AG09319 (cell line): ENCODE measurements at regions not wholly inside any gene's neighbourhood (a gene's known extent, or its start where the extent isn't known, plus 50 kb on each side); places are given as distances from the start of the nearest gene placed in this dataset.

ENCODE experiments used
- DNase-seq: peaks from one replicate; pipeline ENCODE4 v3.0.0-alpha.2; 2010; ENCODE audit warnings: low read depth; ENCODE audit errors: extremely low read depth
- CTCF ChIP-seq: IDR thresholded peaks from 2 replicates; pipeline ENCODE4 v1.5.1; 2011; ENCODE audit warnings: low read depth, mild to moderate bottlenecking, inconsistent platforms, low read length, moderate library complexity

DNA sequence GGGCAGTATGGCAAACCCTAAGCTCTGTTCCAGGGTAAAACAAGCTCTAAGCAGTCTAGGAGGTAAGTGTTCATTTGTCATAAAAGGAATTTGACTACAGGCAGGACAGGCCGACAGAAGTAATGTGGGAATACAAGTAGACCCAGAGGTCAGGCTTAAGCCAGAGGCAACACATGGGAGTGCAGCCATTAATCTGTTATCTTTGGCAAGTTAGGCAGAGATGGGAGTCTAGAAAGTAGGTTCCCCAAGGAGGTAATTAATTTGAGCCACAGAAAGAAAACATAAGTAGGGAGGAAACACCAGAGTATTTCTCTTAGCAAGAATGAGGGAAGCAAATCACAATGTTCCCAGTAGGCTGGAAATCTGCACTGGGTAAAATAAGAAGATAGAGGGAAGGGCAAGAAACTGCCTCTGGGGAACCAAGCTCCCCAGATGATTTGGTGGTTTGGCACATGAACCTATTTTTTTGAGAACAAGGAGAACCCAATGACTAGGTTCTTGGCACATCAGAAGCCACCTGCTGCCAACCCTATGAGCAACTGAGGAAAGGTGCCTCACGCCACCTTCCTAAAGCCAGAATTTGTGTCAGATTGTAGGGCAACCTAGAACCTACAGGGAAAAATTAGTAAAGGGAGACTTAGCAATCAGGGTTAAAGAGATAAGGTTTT is 636.4 kb upstream of the PLXNA2 start:
- no peak for DNase-seq
- TF ChIP-seq CTCF: no peak

- no peak for TF ChIP-seq CTCF
- DNase-seq: no peak
These were observed 640.9 kb upstream of the PLXNA2 start for GRCh38 chr1:208885060-208885459.

GRCh38 chr1:208885650-208886049 is 641.5 kb upstream of the PLXNA2 start:
- no peak for DNase-seq
- no peak for TF ChIP-seq CTCF

DNA sequence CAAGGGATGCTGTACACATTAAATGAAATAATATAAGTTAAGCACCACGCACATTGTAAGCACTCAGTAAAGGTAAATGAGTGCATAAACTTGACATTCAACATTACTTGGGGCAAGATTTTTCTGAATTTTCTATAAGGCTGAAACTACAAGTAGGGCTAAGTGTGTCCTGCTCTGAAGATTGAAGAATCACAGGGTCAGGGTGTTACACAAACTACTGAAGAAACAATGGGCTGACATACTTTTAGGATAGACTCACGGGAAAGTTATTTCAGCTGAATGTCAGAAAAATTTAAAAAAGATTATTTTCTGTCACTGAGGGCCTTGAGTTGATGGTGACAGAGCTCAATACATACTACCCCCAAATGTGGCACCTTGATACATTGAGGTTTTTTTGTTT is 644.2 kb upstream of the PLXNA2 start:
- no peak for TF ChIP-seq CTCF
- no peak for DNase-seq

- DNase-seq: no peak
- no peak for TF ChIP-seq CTCF
These were observed 648.0 kb upstream of the PLXNA2 start for GRCh38 chr1:208892147-208892546.

DNA sequence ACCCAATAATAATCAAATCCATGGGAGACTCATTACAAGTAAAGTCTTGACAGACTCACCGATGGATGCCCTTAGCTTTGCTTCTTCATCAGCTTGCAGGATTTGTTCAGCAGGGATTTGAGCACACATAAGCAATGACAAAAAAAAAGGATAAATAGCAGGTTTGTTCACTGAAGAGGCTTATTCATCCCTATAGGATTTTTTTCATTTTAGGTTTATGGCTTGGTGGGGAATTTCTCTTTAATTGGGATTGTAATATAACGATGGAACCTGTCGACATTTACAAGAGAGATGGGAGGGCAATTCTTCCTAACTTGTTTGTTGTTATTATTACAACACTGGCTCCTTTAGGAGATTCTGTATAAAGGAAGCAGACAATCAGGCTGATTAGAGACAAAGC is 649.1 kb upstream of the PLXNA2 start:
- TF ChIP-seq CTCF: no peak

DNA sequence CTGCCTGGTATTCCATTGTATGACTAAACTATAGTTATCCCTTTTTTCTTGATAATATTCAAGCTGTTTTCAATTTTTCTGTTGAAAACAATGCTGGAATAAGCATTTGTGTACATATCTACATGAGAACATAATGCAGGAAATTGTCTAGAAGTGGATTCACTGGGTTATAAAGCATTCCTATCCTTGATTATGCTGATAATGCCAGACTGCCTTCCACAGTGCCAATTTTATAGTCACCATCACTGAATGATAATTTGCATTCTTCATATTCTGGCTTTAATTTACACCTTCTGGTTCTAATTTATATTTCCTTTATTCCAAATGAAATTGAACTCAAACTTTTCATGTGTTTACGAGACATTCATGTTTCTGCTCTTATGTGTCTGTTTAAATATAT is 651.0 kb upstream of the PLXNA2 start:
- no peak for DNase-seq
- TF ChIP-seq CTCF: no peak

More for the DNA sequence above, 649.1 kb upstream of the PLXNA2 start:
- no peak for DNase-seq
